ENCODE measurements at regions not wholly inside any gene's neighbourhood (a gene's known extent, or its start where the extent isn't known, plus 50 kb on each side); places are given as distances from the start of the nearest gene placed in this dataset.

- no peak for DNase-seq (ENCODE audit: extremely low read depth, low read depth)
- TF ChIP-seq CTCF (IDR thresholded peaks at IDR 0.05; ENCODE audit: low read depth, low read length, missing control alignments), result no peak
Measured at GRCh38 chr13:50124536-50125303, 109.5 kb downstream of the KCNRG start.

GRCh38 chr13:50125304-50125553 lies 110.0 kb downstream of the KCNRG start:
- peak overlapping the region; percentile 78 for H3K4me3 ChIP-seq (replicated peaks; ENCODE audit: low read depth, low read length)

More at GRCh38 chr13:50124536-50125303, 109.5 kb downstream of the KCNRG start:
- H3K4me3 ChIP-seq (replicated peaks; ENCODE audit: low read depth, low read length), result peak overlapping the region; percentile 78

GRCh38 chr13:50125554-50126262 lies 110.5 kb downstream of the KCNRG start:
- H3K4me3 ChIP-seq (replicated peaks; ENCODE audit: low read depth, low read length), result peak overlapping the region; percentile 78
- TF ChIP-seq CTCF (IDR thresholded peaks at IDR 0.05; ENCODE audit: low read depth, low read length, missing control alignments), result no peak
- DNase-seq (ENCODE audit: extremely low read depth, low read depth), result no peak

More at GRCh38 chr13:50125304-50125553, 110.0 kb downstream of the KCNRG start:
- TF ChIP-seq CTCF (IDR thresholded peaks at IDR 0.05; ENCODE audit: low read depth, low read length, missing control alignments), result no peak
- DNase-seq (ENCODE audit: extremely low read depth, low read depth), result no peak

- no peak for TF ChIP-seq CTCF (IDR thresholded peaks at IDR 0.05; ENCODE audit: low read depth, low read length, missing control alignments)
- DNase-seq (ENCODE audit: extremely low read depth, low read depth), result no peak
- peak overlapping the region; percentile 78 for H3K4me3 ChIP-seq (replicated peaks; ENCODE audit: low read depth, low read length)
Measured at GRCh38 chr13:50126263-50126992, 111.2 kb downstream of the KCNRG start.

- TF ChIP-seq CTCF (IDR thresholded peaks at IDR 0.05; ENCODE audit: low read depth, low read length, missing control alignments), result no peak
- peak overlapping the region; percentile 16; the same call in 1 of the 2 replicates for H3K4me3 ChIP-seq (replicated peaks; ENCODE audit: low read depth, low read length)
Measured at GRCh38 chr13:50126993-50127725, 111.9 kb downstream of the KCNRG start.

GRCh38 chr13:50127726-50128291 lies 112.6 kb downstream of the KCNRG start:
- no peak for TF ChIP-seq CTCF (IDR thresholded peaks at IDR 0.05; ENCODE audit: low read depth, low read length, missing control alignments)
- DNase-seq (ENCODE audit: extremely low read depth, low read depth), result no peak
- peak overlapping the region; percentile 16; the same call in 1 of the 2 replicates for H3K4me3 ChIP-seq (replicated peaks; ENCODE audit: low read depth, low read length)

More at GRCh38 chr13:50126993-50127725, 111.9 kb downstream of the KCNRG start:
- no peak for DNase-seq (ENCODE audit: extremely low read depth, low read depth)
